ENCODE measurements at regions not wholly inside any gene's neighbourhood (a gene's known extent, or its start where the extent isn't known, plus 50 kb on each side); places are given as distances from the start of the nearest gene placed in this dataset.

DNA sequence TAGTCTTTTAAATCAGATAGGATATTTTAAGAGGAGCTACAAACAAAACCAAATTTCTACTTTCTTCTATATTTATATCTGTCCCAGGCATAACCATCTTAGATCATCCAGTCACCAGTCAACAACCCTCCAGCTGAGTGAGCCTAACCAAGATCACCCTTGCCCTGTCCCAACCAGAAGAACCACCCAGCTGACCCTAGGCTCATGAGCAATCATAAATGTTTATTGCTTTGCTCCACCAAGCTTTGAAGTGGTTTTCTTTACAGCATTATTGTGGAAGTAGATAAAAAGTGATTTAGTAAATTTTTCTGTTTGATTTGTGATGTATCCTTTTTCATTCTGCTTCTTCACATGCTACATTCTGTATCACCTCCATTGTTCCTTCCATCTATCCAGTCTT is 167.2 kb upstream of the PIEZO2 start:
- TF ChIP-seq NR2F2 (IDR thresholded peaks at IDR 0.05) (no peak), HNF4G (IDR thresholded peaks at IDR 0.05) (no peak), ZBTB33 (IDR thresholded peaks at IDR 0.05) (no peak), JUND (IDR thresholded peaks at IDR 0.05) (no peak), RAD21 (IDR thresholded peaks at IDR 0.05) (no peak), HNF4A (conservative IDR thresholded peaks at IDR 0.05) (no peak), RXRA (IDR thresholded peaks at IDR 0.05) (no peak), FOXA2 (IDR thresholded peaks at IDR 0.05) (no peak), EGR1 (IDR thresholded peaks at IDR 0.05; ENCODE audit: low read depth in 2 of 2) (no peak), YY1 (IDR thresholded peaks at IDR 0.05) (no peak), TAF1 (conservative IDR thresholded peaks at IDR 0.05) (no peak), FOXA1 (IDR thresholded peaks at IDR 0.05) (no peak), GABPA (IDR thresholded peaks at IDR 0.05 in 1 of 2, conservative IDR thresholded peaks at IDR 0.05 in 1 of 2) (no peak), CTCF (IDR thresholded peaks at IDR 0.05; ENCODE audit: low read depth, low read length, missing input control) (no peak), SP1 (IDR thresholded peaks at IDR 0.05) (no peak)
- TF ChIP-seq, protein P1, sequence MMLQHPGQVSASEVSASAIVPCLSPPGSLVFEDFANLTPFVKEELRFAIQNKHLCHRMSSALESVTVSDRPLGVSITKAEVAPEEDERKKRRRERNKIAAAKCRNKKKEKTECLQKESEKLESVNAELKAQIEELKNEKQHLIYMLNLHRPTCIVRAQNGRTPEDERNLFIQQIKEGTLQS (IDR thresholded peaks at IDR 0.05): no peak
- TF ChIP-seq, protein P2, sequence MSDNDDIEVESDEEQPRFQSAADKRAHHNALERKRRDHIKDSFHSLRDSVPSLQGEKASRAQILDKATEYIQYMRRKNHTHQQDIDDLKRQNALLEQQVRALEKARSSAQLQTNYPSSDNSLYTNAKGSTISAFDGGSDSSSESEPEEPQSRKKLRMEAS (IDR thresholded peaks at IDR 0.05): no peak
- TF ChIP-seq, protein P3, sequence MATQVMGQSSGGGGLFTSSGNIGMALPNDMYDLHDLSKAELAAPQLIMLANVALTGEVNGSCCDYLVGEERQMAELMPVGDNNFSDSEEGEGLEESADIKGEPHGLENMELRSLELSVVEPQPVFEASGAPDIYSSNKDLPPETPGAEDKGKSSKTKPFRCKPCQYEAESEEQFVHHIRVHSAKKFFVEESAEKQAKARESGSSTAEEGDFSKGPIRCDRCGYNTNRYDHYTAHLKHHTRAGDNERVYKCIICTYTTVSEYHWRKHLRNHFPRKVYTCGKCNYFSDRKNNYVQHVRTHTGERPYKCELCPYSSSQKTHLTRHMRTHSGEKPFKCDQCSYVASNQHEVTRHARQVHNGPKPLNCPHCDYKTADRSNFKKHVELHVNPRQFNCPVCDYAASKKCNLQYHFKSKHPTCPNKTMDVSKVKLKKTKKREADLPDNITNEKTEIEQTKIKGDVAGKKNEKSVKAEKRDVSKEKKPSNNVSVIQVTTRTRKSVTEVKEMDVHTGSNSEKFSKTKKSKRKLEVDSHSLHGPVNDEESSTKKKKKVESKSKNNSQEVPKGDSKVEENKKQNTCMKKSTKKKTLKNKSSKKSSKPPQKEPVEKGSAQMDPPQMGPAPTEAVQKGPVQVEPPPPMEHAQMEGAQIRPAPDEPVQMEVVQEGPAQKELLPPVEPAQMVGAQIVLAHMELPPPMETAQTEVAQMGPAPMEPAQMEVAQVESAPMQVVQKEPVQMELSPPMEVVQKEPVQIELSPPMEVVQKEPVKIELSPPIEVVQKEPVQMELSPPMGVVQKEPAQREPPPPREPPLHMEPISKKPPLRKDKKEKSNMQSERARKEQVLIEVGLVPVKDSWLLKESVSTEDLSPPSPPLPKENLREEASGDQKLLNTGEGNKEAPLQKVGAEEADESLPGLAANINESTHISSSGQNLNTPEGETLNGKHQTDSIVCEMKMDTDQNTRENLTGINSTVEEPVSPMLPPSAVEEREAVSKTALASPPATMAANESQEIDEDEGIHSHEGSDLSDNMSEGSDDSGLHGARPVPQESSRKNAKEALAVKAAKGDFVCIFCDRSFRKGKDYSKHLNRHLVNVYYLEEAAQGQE (IDR thresholded peaks at IDR 0.05): no peak
- no peak for DNase-seq (ENCODE audit: low spot score)

More for the DNA sequence above, 167.2 kb upstream of the PIEZO2 start:
- Histone ChIP-seq H3K4me1 (ENCODE audit: control insufficient read depth in 4 of 4, insufficient read depth in 4 of 4, low read length in 3 of 4) (no peaks in the 10 kb centered on the region), H3K9me3 (ENCODE audit: control insufficient read depth in 4 of 4, low read length in 3 of 4) (no peaks in the 10 kb centered on the region), H3K9ac (ENCODE audit: low read depth in 1 of 2, low read length in 2 of 2) (no peak overlapping the region), H3K4me3 (ENCODE audit: low read depth in 1 of 3, low read length in 3 of 3) (no peak overlapping the region), H3K27me3 (ENCODE audit: control insufficient read depth in 4 of 4, insufficient read depth in 4 of 4, low read length in 3 of 4) (no peaks in the 10 kb centered on the region), H3K36me3 (ENCODE audit: control insufficient read depth in 4 of 4, insufficient read depth in 3 of 4, low read depth in 1 of 4, low read length in 3 of 4) (no peaks in the 10 kb centered on the region), H3K27ac (ENCODE audit: low read depth in 1 of 2, low read length in 2 of 2) (no peak overlapping the region)

Data from liver (tissue), 7 donors.